ENCODE measurements at regions not wholly inside any gene's neighbourhood (a gene's known extent, or its start where the extent isn't known, plus 50 kb on each side); places are given as distances from the start of the nearest gene placed in this dataset.

GRCh38 chr15:38994310-38994709 is 429.7 kb upstream of the RASGRP1 start:
- H2AK5ac ChIP-seq (ENCODE audit: low read depth, low read length): no peak overlapping the region
- no peak overlapping the region for H3K18ac ChIP-seq (ENCODE audit: extremely low read depth, low read length)
- H3K4me2 ChIP-seq (ENCODE audit: insufficient read depth in 1 of 2, low read depth in 2 of 2, low read length in 2 of 2): no peak overlapping the region
- no peak overlapping the region for H3K23ac ChIP-seq (ENCODE audit: insufficient read length)
- H4K91ac ChIP-seq (replicated peaks; ENCODE audit: insufficient read length, low read length): no peak overlapping the region
- H3K4ac ChIP-seq (replicated peaks; ENCODE audit: insufficient read length, low read depth, low read length): no peak overlapping the region
- H3K4me1 ChIP-seq (replicated peaks in 1 of 4; ENCODE audit: control insufficient read depth in 3 of 4, insufficient read depth in 4 of 4, low read length in 3 of 4): peaks cover 0 to 3% (median 0%) of the 10 kb centered on the region in 4 experiments; a peak in 1 of 7 replicates
- no peak overlapping the region for H3K4me3 ChIP-seq (ENCODE audit: extremely low read depth in 1 of 4, insufficient read depth in 2 of 4, low read depth in 3 of 4, low read length in 4 of 4)
- FAIRE-seq: no peak
- no peak for DNase-seq (ENCODE audit: low read depth in 1 of 2, low spot score in 2 of 2)
- H3K27ac ChIP-seq (ENCODE audit: low read depth, low read length): no peak overlapping the region
- no peaks in the 10 kb centered on the region for H3K9me3 ChIP-seq (ENCODE audit: insufficient read depth in 2 of 2, low read depth in 1 of 2, low read length in 1 of 2)
- H2BK5ac ChIP-seq (ENCODE audit: low read depth, low read length): no peak overlapping the region
- H2BK15ac ChIP-seq (ENCODE audit: low read length): no peak overlapping the region
- H3K79me1 ChIP-seq (ENCODE audit: low read depth, low read length): no peaks in the 10 kb centered on the region
- 45% methylated on average over 2 of the region's 2 CpGs; no CpG with 5 or more reads in 1 of the 2 experiments for WGBS, 2 experiments (ENCODE audit: extremely low coverage in 1 of 2, insufficient coverage in 1 of 2, insufficient read length in 1 of 2, insufficient replicate concordance in 2 of 2, low coverage in 1 of 2, low lambda C conversion rate in 2 of 2, missing lambda C conversion rate in 1 of 2)
- CTCF ChIA-PET (ENCODE audit: partially characterized antibody): interaction anchor here (0.6 to 1.7 kb wide), 6 partner anchors 10 to 542 kb away, joined by 3 to 8 read pairs (median 3); no protein-coding TSS in a partner anchor
- no peak overlapping the region for H4K5ac ChIP-seq (ENCODE audit: insufficient read length, low read depth, low read length)
- no peak overlapping the region for H3K9ac ChIP-seq (replicated peaks in 1 of 4; ENCODE audit: extremely low read depth in 1 of 4, low read depth in 3 of 4, low read length in 3 of 4)
- no peaks in the 10 kb centered on the region for H3K27me3 ChIP-seq (replicated peaks in 1 of 4; ENCODE audit: control insufficient read depth in 3 of 4, extremely low read depth in 1 of 4, insufficient read depth in 3 of 4, low read length in 3 of 4)
- no peak overlapping the region for H3K56ac ChIP-seq (replicated peaks; ENCODE audit: insufficient read length, low read depth, low read length)
- no peak overlapping the region for H2BK120ac ChIP-seq (replicated peaks; ENCODE audit: low read depth, low read length)
- no peak overlapping the region for H2BK20ac ChIP-seq (ENCODE audit: low read length)
- H4K8ac ChIP-seq (ENCODE audit: extremely low read depth, insufficient read depth, low read length): no peak overlapping the region
- H3K36me3 ChIP-seq (ENCODE audit: control insufficient read depth in 2 of 4, insufficient read depth in 4 of 4, low read length in 3 of 4): no peaks in the 10 kb centered on the region
- no peak overlapping the region for H2BK12ac ChIP-seq (ENCODE audit: low read depth, low read length)
- H3K79me2 ChIP-seq (ENCODE audit: control insufficient read depth in 1 of 2, insufficient read depth in 2 of 2, low read length in 2 of 2): no peaks in the 10 kb centered on the region
- no peaks in the 10 kb centered on the region for H4K20me1 ChIP-seq (replicated peaks in 1 of 2; ENCODE audit: control insufficient read depth in 1 of 2, insufficient read depth in 2 of 2, low read length in 2 of 2)
- H3K14ac ChIP-seq (ENCODE audit: insufficient read length): no peak overlapping the region
- POLR2A ChIA-PET (ENCODE audit: partially characterized antibody): no interaction called here
- H3K23me2 ChIP-seq (ENCODE audit: low read depth, low read length): no peaks in the 10 kb centered on the region
- no peak overlapping the region for H2AFZ ChIP-seq (ENCODE audit: low read length)
- TF ChIP-seq SP2 (IDR thresholded peaks at IDR 0.05; ENCODE audit: low read length): no peak
- TF ChIP-seq BRCA1 (IDR thresholded peaks at IDR 0.05; ENCODE audit: low read depth, low read length): no peak
- TF ChIP-seq CBX8 (IDR thresholded peaks at IDR 0.05; ENCODE audit: borderline replicate concordance, low read depth, low read length): no peak
- no peak for TF ChIP-seq TCF12 (IDR thresholded peaks at IDR 0.05; ENCODE audit: low read depth, low read length)
- no peak for TF ChIP-seq JUN (IDR thresholded peaks at IDR 0.05; ENCODE audit: low read depth, low read length)
- TF ChIP-seq ATF3 (IDR thresholded peaks at IDR 0.05; ENCODE audit: insufficient read depth, low read depth, low read length): no peak
- TF ChIP-seq GTF2F1 (IDR thresholded peaks at IDR 0.05; ENCODE audit: borderline replicate concordance, low read depth, low read length): no peak
- TF ChIP-seq TAF7 (optimal IDR thresholded peaks at IDR 0.05; ENCODE audit: borderline replicate concordance, low read depth, low read length): no peak
- no peak for TF ChIP-seq CHD2 (IDR thresholded peaks at IDR 0.05; ENCODE audit: low read length)
- no peak for TF ChIP-seq POU5F1 (IDR thresholded peaks at IDR 0.05; ENCODE audit: low read depth, low read length)
- TF ChIP-seq, protein P1, sequence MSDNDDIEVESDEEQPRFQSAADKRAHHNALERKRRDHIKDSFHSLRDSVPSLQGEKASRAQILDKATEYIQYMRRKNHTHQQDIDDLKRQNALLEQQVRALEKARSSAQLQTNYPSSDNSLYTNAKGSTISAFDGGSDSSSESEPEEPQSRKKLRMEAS (IDR thresholded peaks at IDR 0.05): no peak
- no peak for TF ChIP-seq ZNF274 (IDR thresholded peaks at IDR 0.05; ENCODE audit: borderline replicate concordance, extremely low read depth, low read length)
